ENCODE measurements at regions not wholly inside any gene's neighbourhood (a gene's known extent, or its start where the extent isn't known, plus 50 kb on each side); places are given as distances from the start of the nearest gene placed in this dataset.
"Not testable (repeated sequence)": the region's sequence is repeated elsewhere in the genome, so short reads cannot be mapped to it uniquely, and the experiment has no call there.

GRCh38 chr1:14392859-14393365 lies 205.6 kb upstream of the KAZN start:
- DNase-seq (ENCODE audit: low read depth): no peak

GRCh38 chr1:14396100-14396499 lies 202.4 kb upstream of the KAZN start:
- DNase-seq (ENCODE audit: low read depth): no peak

- no peak for DNase-seq (ENCODE audit: low read depth)
Observed at GRCh38 chr1:14403961-14404645, 194.4 kb upstream of the KAZN start.

- no peak for DNase-seq (ENCODE audit: low read depth)
Observed at GRCh38 chr1:14404862-14405301, 193.6 kb upstream of the KAZN start.

GRCh38 chr1:14412235-14412634 lies 186.2 kb upstream of the KAZN start:
- no peak for DNase-seq (ENCODE audit: low read depth)

- DNase-seq (ENCODE audit: low read depth): peak; percentile 12
Observed at GRCh38 chr1:14413819-14414490, 184.5 kb upstream of the KAZN start.

GRCh38 chr1:14415396-14415795 lies 183.1 kb upstream of the KAZN start:
- no peak for DNase-seq (ENCODE audit: low read depth)

GRCh38 chr1:14419778-14420218 lies 178.7 kb upstream of the KAZN start:
- DNase-seq (ENCODE audit: low read depth): not testable (repeated sequence)

- DNase-seq (ENCODE audit: low read depth): no peak
Observed at GRCh38 chr1:14420686-14421085, 177.8 kb upstream of the KAZN start.

- no peak for DNase-seq (ENCODE audit: low read depth)
Observed at GRCh38 chr1:14421295-14421976, 177.0 kb upstream of the KAZN start.

GRCh38 chr1:14421977-14422609 lies 176.4 kb upstream of the KAZN start:
- DNase-seq (ENCODE audit: low read depth): no peak

GRCh38 chr1:14424325-14425002 lies 174.0 kb upstream of the KAZN start:
- DNase-seq (ENCODE audit: low read depth): no peak

GRCh38 chr1:14426854-14427253 lies 171.6 kb upstream of the KAZN start:
- no peak for DNase-seq (ENCODE audit: low read depth)

- DNase-seq (ENCODE audit: low read depth): no peak
Observed at GRCh38 chr1:14429577-14429976, 168.9 kb upstream of the KAZN start.

- not testable (repeated sequence) for DNase-seq (ENCODE audit: low read depth)
Observed at GRCh38 chr1:14432728-14433127, 165.8 kb upstream of the KAZN start.

- no peak for DNase-seq (ENCODE audit: low read depth)
Observed at GRCh38 chr1:14435368-14436023, 163.0 kb upstream of the KAZN start.

- DNase-seq (ENCODE audit: low read depth): no peak
Observed at GRCh38 chr1:14437417-14437918, 161.0 kb upstream of the KAZN start.

GRCh38 chr1:14438127-14438769 lies 160.2 kb upstream of the KAZN start:
- DNase-seq (ENCODE audit: low read depth): no peak

- no peak for DNase-seq (ENCODE audit: low read depth)
Observed at GRCh38 chr1:14439015-14439414, 159.5 kb upstream of the KAZN start.

- DNase-seq (ENCODE audit: low read depth): no peak
Observed at GRCh38 chr1:14440166-14440565, 158.3 kb upstream of the KAZN start.

- DNase-seq (ENCODE audit: low read depth): no peak
Observed at GRCh38 chr1:14440731-14441130, 157.8 kb upstream of the KAZN start.

Measured in EH (cell line).